HCT116 (cell line): ENCODE measurements at regions not wholly inside any gene's neighbourhood (a gene's known extent, or its start where the extent isn't known, plus 50 kb on each side); places are given as distances from the start of the nearest gene placed in this dataset.

Experiments used
- ATAC-seq: fragments of 200-7000 bp; cut with Tn5 transposase; 2 replicates; pipeline ENCODE4 v1.9.1; 2020; ENCODE audit warnings: mild to moderate bottlenecking, moderate library complexity
- BruUV-seq: library from RNA; stranded (reverse); fragments of 400-500 nt; replicated peaks from 2 replicates; lab custom pipeline; 2021; lab: Mats Ljungman, UMichigan
- CTCF ChIA-PET: fragments of 300-600 bp; sonication (Branson Sonifier 250); formaldehyde crosslinking; loops from one replicate; lab custom pipeline; 2021; ENCODE audit warnings: antibody characterized with exemption; lab: Charles Lee
- POLR2A ChIA-PET: fragments of 300-600, 350-600 bp; sonication (Branson Sonifier 250); formaldehyde crosslinking; loops from one replicate; lab custom pipeline; 2021; ENCODE audit warnings: antibody characterized with exemption; lab: Charles Lee
- RAD21 ChIA-PET, 2 experiments: fragments of 300-600 bp; sonication (Branson Sonifier 250); formaldehyde crosslinking; loops; one replicate each; lab custom pipeline; 2023; ENCODE audit warnings: low total read pairs in 2 of 2; ENCODE audit not compliant: uncharacterized antibody in 2 of 2, unreplicated experiment in 2 of 2, low non-redundant PET in 1 of 2; lab: Charles Lee
- DNase-seq: peaks from one replicate; pipeline ENCODE4 v3.0.0-alpha.2; 2010; ENCODE audit warnings: low read depth, low spot score
- H2AFZ ChIP-seq: fragments of 200-600 bp; shearing (Covaris generic), sonication (generic); 2 replicates; pipeline ENCODE4 v1.6.1; 2017; ENCODE audit warnings: low read depth, mixed run types, mixed read lengths, antibody characterized with exemption, low read length; ENCODE audit not compliant: poor library complexity, severe bottlenecking
- H3K27ac ChIP-seq: 2 replicates; pipeline ENCODE4 v1.5.1; 2012; ENCODE audit warnings: low read depth, low read length
- H3K27me3 ChIP-seq: fragments of 200-600 bp; sonication (generic); 2 replicates; pipeline ENCODE4 v1.6.1; 2016; ENCODE audit warnings: mixed run types, low read length, mixed read lengths; ENCODE audit not compliant: insufficient read depth
- H3K36me3 ChIP-seq, 2 experiments: fragments of 200-500 bp in 1 of 2; fragments of 200-600 bp in 1 of 2; sonication (Bioruptor generic) in 1 of 2; sonication (generic) in 1 of 2; 2 replicates each; pipeline versions ENCODE4 v1.5.1 to v1.6.1; 2014 to 2016; ENCODE audit warnings: low read length in 2 of 2, inconsistent platforms in 1 of 2, mixed read lengths in 1 of 2, mixed run types in 1 of 2; ENCODE audit not compliant: insufficient read depth in 2 of 2, control insufficient read depth in 1 of 2
- H3K4me1 ChIP-seq, 2 experiments: fragments of 200-600 bp in 1 of 2; sonication (generic) in 1 of 2; 2 replicates each; pipeline versions ENCODE4 v1.5.1 to v1.6.1; 2012 to 2017; ENCODE audit warnings: low read length in 2 of 2, inconsistent platforms in 1 of 2, mild to moderate bottlenecking in 1 of 2, mixed read lengths in 1 of 2, mixed run types in 1 of 2, moderate library complexity in 1 of 2; ENCODE audit not compliant: insufficient read depth in 2 of 2, control insufficient read depth in 1 of 2
- H3K4me2 ChIP-seq: fragments of 200-600 bp; sonication (generic); 2 replicates; pipeline ENCODE4 v1.6.1; 2017; ENCODE audit warnings: mixed run types, low read length, mixed read lengths
- H3K4me3 ChIP-seq, 2 experiments: fragments of 200-600 bp in 1 of 2; sonication (generic) in 1 of 2; replicated peaks in 1 of 2; 2 replicates each; pipeline ENCODE4 v1.5.1; 2011 to 2016; ENCODE audit warnings: low read length in 2 of 2, control low read depth in 1 of 2, low read depth in 1 of 2, mild to moderate bottlenecking in 1 of 2, mixed read lengths in 1 of 2, mixed run types in 1 of 2
- H3K79me2 ChIP-seq: fragments of 200-600 bp; sonication (generic); 2 replicates; pipeline ENCODE4 v1.6.1; 2017; ENCODE audit warnings: mild to moderate bottlenecking, mixed run types, low read length, moderate library complexity, mixed read lengths; ENCODE audit not compliant: insufficient read depth
- H3K9ac ChIP-seq: fragments of 200-600 bp; sonication (generic); 2 replicates; pipeline ENCODE4 v1.6.1; 2016; ENCODE audit warnings: low read length, mixed read lengths
- H3K9me2 ChIP-seq: fragments of 200-600 bp; sonication (generic), shearing (Covaris generic); 2 replicates; pipeline ENCODE4 v1.6.1; 2017; ENCODE audit warnings: mixed run types, mild to moderate bottlenecking, moderate library complexity; ENCODE audit not compliant: insufficient read depth
- H3K9me3 ChIP-seq, 2 experiments: fragments of 200-500 bp in 1 of 2; fragments of 200-600 bp in 1 of 2; sonication (Bioruptor generic) in 1 of 2; sonication (generic) in 1 of 2; 2 replicates each; pipeline ENCODE4 v1.6.1; 2014 to 2017; ENCODE audit warnings: low read length in 2 of 2, mixed read lengths in 2 of 2, inconsistent platforms in 1 of 2, low read depth in 1 of 2, mild to moderate bottlenecking in 1 of 2, mixed run types in 1 of 2, moderate library complexity in 1 of 2; ENCODE audit not compliant: control insufficient read depth in 1 of 2, insufficient read depth in 1 of 2
- H4K20me1 ChIP-seq: fragments of 200-600 bp; sonication (generic), shearing (Covaris generic); 2 replicates; pipeline ENCODE4 v1.6.1; 2017; ENCODE audit warnings: mixed run types, mild to moderate bottlenecking, moderate library complexity; ENCODE audit not compliant: insufficient read depth
- ATF3 ChIP-seq: IDR thresholded peaks from 2 replicates; pipeline ENCODE4 v1.6.1; 2012
- CBX3 ChIP-seq: IDR thresholded peaks from 2 replicates; pipeline ENCODE4 v1.6.1; 2012; ENCODE audit warnings: low read depth
- EGR1 ChIP-seq: IDR thresholded peaks from 2 replicates; pipeline ENCODE4 v1.6.1; 2012; ENCODE audit warnings: low read depth
- EZH2 ChIP-seq: fragments of 200-600 bp; sonication (generic); IDR thresholded peaks from 2 replicates; pipeline ENCODE4 v1.6.1; 2017; ENCODE audit warnings: antibody characterized with exemption, mixed run types
- EZH2phosphoT487 ChIP-seq: fragments of 200-600 bp; IDR thresholded peaks from 2 replicates; pipeline ENCODE4 v1.6.1; 2018; ENCODE audit warnings: antibody characterized with exemption, borderline replicate concordance
- FOSL1 ChIP-seq: IDR thresholded peaks from 2 replicates; pipeline ENCODE4 v1.6.1; 2012; ENCODE audit warnings: low read depth
- POLR2A ChIP-seq: IDR thresholded peaks from 2 replicates; pipeline ENCODE4 v1.7.0; 2011; ENCODE audit warnings: borderline replicate concordance; ENCODE audit not compliant: insufficient read depth, insufficient read length; ENCODE audit errors: extremely low read depth
- RAD21 ChIP-seq: IDR thresholded peaks from 2 replicates; pipeline ENCODE4 v1.6.1; 2012; ENCODE audit warnings: low read depth, mild to moderate bottlenecking
- REST ChIP-seq: IDR thresholded peaks from 2 replicates; pipeline ENCODE4 v1.6.1; 2012; ENCODE audit warnings: low read depth
- SIN3A ChIP-seq: IDR thresholded peaks from 2 replicates; pipeline ENCODE4 v1.6.1; 2012; ENCODE audit warnings: low read depth
- SP1 ChIP-seq: IDR thresholded peaks from 2 replicates; pipeline ENCODE4 v1.6.1; 2012; ENCODE audit warnings: low read depth
- SRF ChIP-seq: IDR thresholded peaks from 2 replicates; pipeline ENCODE4 v1.6.1; 2012; ENCODE audit warnings: low read depth
- TCF7L2 ChIP-seq: IDR thresholded peaks from 2 replicates; pipeline ENCODE4 v1.7.0; 2011; ENCODE audit warnings: borderline replicate concordance, inconsistent platforms; ENCODE audit not compliant: insufficient read depth, insufficient read length; ENCODE audit errors: extremely low read depth
- YY1 ChIP-seq: IDR thresholded peaks from 2 replicates; pipeline ENCODE4 v1.6.1; 2011; ENCODE audit warnings: low read length, low read depth, moderate library complexity, mild to moderate bottlenecking; ENCODE audit not compliant: insufficient replicate concordance; ENCODE audit errors: extremely low read depth
- ZBTB33 ChIP-seq: IDR thresholded peaks from 2 replicates; pipeline ENCODE4 v1.6.1; 2011; ENCODE audit warnings: mild to moderate bottlenecking, low read length, moderate library complexity; ENCODE audit not compliant: insufficient replicate concordance; ENCODE audit errors: extremely low read depth
- ZNF274 ChIP-seq: fragments of 200-500 bp; sonication (Bioruptor generic); IDR thresholded peaks from 2 replicates; pipeline ENCODE4 v1.6.1; 2014; ENCODE audit warnings: mild to moderate bottlenecking, low read depth, low read length, inconsistent platforms
- intact Hi-C: fragments of 100-400 bp; cut with micrococcal nuclease; formaldehyde crosslinking; loops from 2 replicates; pipeline ENCODE4 v1.10.0; 2022

- TF ChIP-seq YY1 (no peak), ZBTB33 (no peak), EZH2 (no peak)
These were observed 150.2 kb upstream of the FERD3L start (continued) for GRCh38 chr7:19295376-19295775.

- H4K20me1 ChIP-seq = no peaks in the 10 kb centered on the region
- H3K9me2 ChIP-seq = no peaks in the 10 kb centered on the region
- DNase-seq (no peak), ATAC-seq (no peak)
- no peak overlapping the region for H3K4me2 ChIP-seq
- H3K9me3 ChIP-seq = no peaks in the 10 kb centered on the region
- H3K27ac ChIP-seq = no peak overlapping the region
- ChIA-PET RAD21 (no interaction called here), POLR2A (no interaction called here), CTCF (no interaction called here)
- no peaks in the 10 kb centered on the region for H3K27me3 ChIP-seq
- intact Hi-C loops = no loop called here
- H3K4me1 ChIP-seq = no peaks in the 10 kb centered on the region
- no peaks in the 10 kb centered on the region for H3K36me3 ChIP-seq
- H3K9ac ChIP-seq = no peak overlapping the region
- no peak overlapping the region for H3K4me3 ChIP-seq
- H2AFZ ChIP-seq = no peak overlapping the region
- no TSS peak for BruUV-seq
- no peaks in the 10 kb centered on the region for H3K79me2 ChIP-seq
- TF ChIP-seq TCF7L2 (no peak), ATF3 (no peak), SP1 (no peak), ZNF274 (no peak), POLR2A (no peak), SRF (no peak), EGR1 (no peak), REST (no peak), RAD21 (no peak), CBX3 (no peak), EZH2 (no peak), FOSL1 (no peak), EZH2phosphoT487 (no peak), SIN3A (no peak), ZBTB33 (no peak)
These were observed 149.4 kb upstream of the FERD3L start for GRCh38 chr7:19294619-19295018.
